ENCODE measurements at regions not wholly inside any gene's neighbourhood (a gene's known extent, or its start where the extent isn't known, plus 50 kb on each side); places are given as distances from the start of the nearest gene placed in this dataset.

DNA sequence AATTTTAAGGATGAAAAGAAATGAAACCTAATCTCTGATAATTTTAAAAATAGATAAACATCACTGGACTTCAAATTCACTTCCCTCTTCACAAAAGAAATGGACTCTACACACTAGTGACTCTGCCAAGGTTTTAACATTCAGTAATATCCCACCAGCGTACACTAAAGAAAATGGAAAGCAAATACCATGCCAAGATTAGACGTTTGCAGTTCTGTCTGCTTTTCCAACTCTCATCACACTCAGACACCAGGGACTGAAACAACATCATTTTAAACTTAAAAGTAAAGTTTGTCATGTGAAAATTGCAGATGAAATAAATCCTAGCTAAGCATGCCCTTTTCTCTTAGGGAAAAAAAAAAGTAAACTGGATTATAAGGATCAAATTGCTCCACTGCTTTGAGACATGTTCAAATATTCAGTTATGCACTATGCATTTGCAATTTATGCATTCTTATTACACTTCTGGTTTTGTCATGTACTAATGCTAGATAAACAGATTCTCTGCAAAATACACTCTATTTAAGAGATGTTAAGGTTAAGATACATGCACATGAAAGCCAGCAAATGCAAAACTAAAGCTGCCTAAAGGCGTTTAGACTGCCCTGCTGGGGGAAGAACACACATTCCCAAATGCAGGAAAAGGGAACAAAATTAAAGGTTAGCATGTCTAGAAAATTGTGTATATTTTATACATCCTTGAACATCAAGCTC is 534.4 kb upstream of the EPHA5 start:
- TF ChIP-seq EZH2 (IDR thresholded peaks at IDR 0.05; ENCODE audit: insufficient read depth, poor library complexity, severe bottlenecking) (no peak), EZH2phosphoT487 (IDR thresholded peaks at IDR 0.05; ENCODE audit: insufficient read depth, low read depth) (no peak)

Measured in GM23248 (cell line).